SK-N-SH (cell line): ENCODE measurements at regions not wholly inside any gene's neighbourhood (a gene's known extent, or its start where the extent isn't known, plus 50 kb on each side); places are given as distances from the start of the nearest gene placed in this dataset.

Source experiments
- CTCF ChIA-PET: fragments of 300-600, 350-600 bp; formaldehyde crosslinking; extraction: SDS; loops from one replicate; lab custom pipeline; 2021; lab: Yijun Ruan, JAX
- POLR2A ChIA-PET: fragments of 350-600 bp; sonication (Branson Sonifier 250); formaldehyde crosslinking; extraction: SDS; loops from one replicate; lab custom pipeline; 2020; ENCODE audit warnings: antibody characterized with exemption, inconsistent platforms; lab: Yijun Ruan, JAX
- DNase-seq: peaks from one replicate; pipeline ENCODE4 v3.0.0; 2012
- H2AFZ ChIP-seq: fragments of 200-600 bp; sonication (generic); 2 replicates; pipeline ENCODE4 v1.8.1; 2016; ENCODE audit warnings: antibody characterized with exemption, mild to moderate bottlenecking, low read depth
- H3F3A ChIP-seq: fragments of 200-600 bp; sonication (generic); replicated peaks from 2 replicates; pipeline ENCODE3; 2016; ENCODE audit warnings: antibody characterized with exemption, mild to moderate bottlenecking; ENCODE audit not compliant: insufficient read depth
- H3K27ac ChIP-seq, 2 experiments: fragments of 200-500 bp in 1 of 2; fragments of 200-600 bp in 1 of 2; sonication (Bioruptor generic) in 1 of 2; sonication (generic), shearing (Covaris generic) in 1 of 2; 2 replicates each; pipeline versions ENCODE4 v1.5.1 to v1.6.1; 2014 to 2016; ENCODE audit warnings: low read depth in 2 of 2, inconsistent platforms in 1 of 2, low read length in 1 of 2, mild to moderate bottlenecking in 1 of 2, mixed read lengths in 1 of 2
- H3K27me3 ChIP-seq: fragments of 200-600 bp; sonication (generic), shearing (Covaris generic); 2 replicates; pipeline ENCODE4 v1.6.1; 2016; ENCODE audit warnings: mixed run types; ENCODE audit not compliant: insufficient read depth
- H3K36me3 ChIP-seq, 2 experiments: fragments of 200-500 bp in 1 of 2; fragments of 200-600 bp in 1 of 2; sonication (Bioruptor generic) in 1 of 2; sonication (generic) in 1 of 2; replicated peaks in 1 of 2; 2 replicates each; pipeline versions ENCODE3 to v1.5.1; 2014 to 2016; ENCODE audit warnings: low read length in 1 of 2, mild to moderate bottlenecking in 1 of 2; ENCODE audit not compliant: insufficient read depth in 2 of 2, control insufficient read depth in 1 of 2
- H3K4me1 ChIP-seq, 2 experiments: fragments of 200-500 bp in 1 of 2; fragments of 200-600 bp in 1 of 2; sonication (Bioruptor generic) in 1 of 2; sonication (generic), shearing (Covaris generic) in 1 of 2; 2 replicates each; pipeline versions ENCODE4 v1.5.1 to v1.6.1; 2014 to 2016; ENCODE audit warnings: low read depth in 1 of 2, low read length in 1 of 2, mixed run types in 1 of 2; ENCODE audit not compliant: insufficient read depth in 2 of 2, control insufficient read depth in 1 of 2
- H3K4me2 ChIP-seq: fragments of 200-600 bp; sonication (generic), shearing (Covaris generic); 2 replicates; pipeline ENCODE4 v1.6.1; 2017; ENCODE audit warnings: mixed run types
- H3K4me3 ChIP-seq, 2 experiments: fragments of 200-500 bp in 1 of 2; fragments of 200-600 bp in 1 of 2; sonication (Bioruptor generic) in 1 of 2; sonication (generic), shearing (Covaris generic) in 1 of 2; 2 replicates each; pipeline versions ENCODE4 v1.5.1 to v1.8.1; 2014 to 2016; ENCODE audit warnings: low read depth in 2 of 2, inconsistent platforms in 1 of 2, low read length in 1 of 2, mild to moderate bottlenecking in 1 of 2, mixed read lengths in 1 of 2, moderate library complexity in 1 of 2
- H3K79me2 ChIP-seq: fragments of 200-600 bp; sonication (generic); 2 replicates; pipeline ENCODE4 v1.8.1; 2017; ENCODE audit warnings: mild to moderate bottlenecking; ENCODE audit not compliant: insufficient read depth
- H3K9ac ChIP-seq: fragments of 200-600 bp; sonication (generic); 2 replicates; pipeline ENCODE4 v1.6.1; 2017; ENCODE audit warnings: mixed run types
- H3K9me2 ChIP-seq: fragments of 200-600 bp; sonication (generic); 2 replicates; pipeline ENCODE4 v1.6.1; 2017; ENCODE audit warnings: mixed run types
- H3K9me3 ChIP-seq: fragments of 200-600 bp; sonication (generic); 2 replicates; pipeline ENCODE4 v1.6.1; 2017; ENCODE audit warnings: mixed run types, mild to moderate bottlenecking, moderate library complexity
- H4K20me1 ChIP-seq: fragments of 200-600 bp; sonication (generic); 2 replicates; pipeline ENCODE4 v1.6.1; 2017; ENCODE audit warnings: mild to moderate bottlenecking, mixed run types; ENCODE audit not compliant: insufficient read depth
- CHD2 ChIP-seq: fragments of 150-350 bp; IDR thresholded peaks from 2 replicates; pipeline ENCODE4 v1.6.1; 2018; ENCODE audit warnings: low read length; ENCODE audit not compliant: partially characterized antibody
- ELF1 ChIP-seq: IDR thresholded peaks from 2 replicates; pipeline ENCODE4 v1.4.0; 2012
- EZH2phosphoT487 ChIP-seq: fragments of 200-600 bp; sonication (generic); IDR thresholded peaks from 2 replicates; pipeline ENCODE4 v1.6.1; 2017; ENCODE audit warnings: low read depth, mixed run types, mild to moderate bottlenecking, antibody characterized with exemption, moderate library complexity, borderline replicate concordance
- FOXJ3 ChIP-seq: sonication (generic); formaldehyde crosslinking; IDR thresholded peaks from 2 replicates; pipeline ENCODE4 v1.5.1; 2020; ENCODE audit warnings: mild to moderate bottlenecking, missing genetic modification reagents
- IRF3 ChIP-seq: fragments of 150-350 bp; IDR thresholded peaks from 2 replicates; pipeline ENCODE4 v1.6.1; 2016; ENCODE audit warnings: mild to moderate bottlenecking, low read depth, low read length
- NRF1 ChIP-seq: IDR thresholded peaks from 2 replicates; pipeline ENCODE4 v1.6.1; 2012; ENCODE audit warnings: low read depth, mild to moderate bottlenecking, low read length
- RAD21 ChIP-seq: IDR thresholded peaks from 2 replicates; pipeline ENCODE4 v1.6.1; 2012; ENCODE audit warnings: mild to moderate bottlenecking, low read length
- REST ChIP-seq: IDR thresholded peaks from 2 replicates; pipeline ENCODE4 v1.6.1; 2012; ENCODE audit warnings: mild to moderate bottlenecking, low read depth, low read length, moderate library complexity
- RFX5 ChIP-seq: IDR thresholded peaks from 2 replicates; pipeline ENCODE4 v1.6.1; 2012; ENCODE audit warnings: mild to moderate bottlenecking, improper control_type of control experiment, low read length
- SMC3 ChIP-seq: IDR thresholded peaks from 2 replicates; pipeline ENCODE4 v1.6.1; 2012; ENCODE audit warnings: low read depth, low read length, improper control_type of control experiment
- TCF12 ChIP-seq: IDR thresholded peaks from 2 replicates; pipeline ENCODE4 v1.4.0; 2012
- USF2 ChIP-seq: fragments of 150-350 bp; IDR thresholded peaks from 2 replicates; pipeline ENCODE4 v1.6.1; 2017; ENCODE audit warnings: antibody characterized with exemption, low read length, low read depth, borderline replicate concordance
- YY1 ChIP-seq: IDR thresholded peaks from 2 replicates; pipeline ENCODE4 v1.4.0; 2012; ENCODE audit warnings: low read depth, mild to moderate bottlenecking
- ZBTB33 ChIP-seq: IDR thresholded peaks from 2 replicates; pipeline ENCODE4 v1.4.0; 2012; ENCODE audit warnings: low read depth, borderline replicate concordance
- WGBS: methylation state at CpG from one replicate; pipeline ENCODE4 v1.1.6; 2017; ENCODE audit warnings: low lambda C conversion rate; 5-methylcytosine and 5-hydroxymethylcytosine counted together

- POLR2A ChIA-PET = no interaction called here
- no peaks in the 10 kb centered on the region for H3K79me2 ChIP-seq
- CTCF ChIA-PET = interaction anchor here (0.7 to 2.0 kb wide), 3 partner anchors 9 to 379 kb away, joined by 3 to 9 read pairs (median 4); no protein-coding TSS in a partner anchor
Measured at GRCh38 chr1:34363915-34364314, 187.2 kb downstream of the C1orf94 start.

GRCh38 chr1:34364376-34364775, 187.7 kb downstream of the C1orf94 start:
- H3K9me2 ChIP-seq = no peaks in the 10 kb centered on the region
- no peaks in the 10 kb centered on the region for H3K36me3 ChIP-seq
- no peaks in the 10 kb centered on the region for H4K20me1 ChIP-seq
- H3K27me3 ChIP-seq = no peaks in the 10 kb centered on the region
- POLR2A ChIA-PET = no interaction called here
- no peaks in the 10 kb centered on the region for H3K79me2 ChIP-seq
- H3K9me3 ChIP-seq = no peaks in the 10 kb centered on the region
- H3K4me2 ChIP-seq = no peak overlapping the region
- no peak overlapping the region for H3K27ac ChIP-seq
- TF ChIP-seq YY1 (no peak), FOXJ3 (CRISPR knock-in tag) (no peak), RAD21 (no peak)
- TF ChIP-seq, all 33 proteins: peak for 0
- WGBS = 37% methylated on average over 4 of the region's 4 CpGs
- no peaks in the 10 kb centered on the region for H3F3A ChIP-seq
- H3K4me3 ChIP-seq = no peak overlapping the region
- no peak overlapping the region for H3K9ac ChIP-seq
- no peak overlapping the region for H2AFZ ChIP-seq
- H3K4me1 ChIP-seq = peaks cover 0 to 14% of the 10 kb centered on the region in 2 experiments; a peak in 1 of 4 replicates
- CTCF ChIA-PET = interaction anchor here (0.7 to 2.0 kb wide), 4 partner anchors 9 to 379 kb away, joined by 3 to 9 read pairs (median 4); no protein-coding TSS in a partner anchor
- DNase-seq = no peak

More at GRCh38 chr1:34363915-34364314, 187.2 kb downstream of the C1orf94 start:
- no peaks in the 10 kb centered on the region for H3K9me3 ChIP-seq
- no peaks in the 10 kb centered on the region for H4K20me1 ChIP-seq
- no peaks in the 10 kb centered on the region for H3K36me3 ChIP-seq
- no peak overlapping the region for H3K4me3 ChIP-seq
- H3K9ac ChIP-seq = no peak overlapping the region
- no peak overlapping the region for H3K27ac ChIP-seq
- no peak overlapping the region for H3K4me2 ChIP-seq
- DNase-seq = no peak
- no peaks in the 10 kb centered on the region for H3K27me3 ChIP-seq
- no peak for TF ChIP-seq TCF12
- H2AFZ ChIP-seq = no peak overlapping the region
- H3K4me1 ChIP-seq = peaks cover 0 to 14% of the 10 kb centered on the region in 2 experiments; a peak in 1 of 4 replicates
- H3F3A ChIP-seq = no peaks in the 10 kb centered on the region
- no peaks in the 10 kb centered on the region for H3K9me2 ChIP-seq
- WGBS = 17% methylated on average over 4 of the region's 4 CpGs

GRCh38 chr1:34365295-34365694, 188.6 kb downstream of the C1orf94 start:
- Histone ChIP-seq H3K27ac (no peak overlapping the region), H3K4me3 (no peak overlapping the region), H3K27me3 (no peaks in the 10 kb centered on the region), H3F3A (no peaks in the 10 kb centered on the region), H3K9me3 (no peaks in the 10 kb centered on the region), H3K9ac (no peak overlapping the region), H4K20me1 (no peaks in the 10 kb centered on the region), H3K9me2 (no peaks in the 10 kb centered on the region), H3K4me2 (no peak overlapping the region), H3K36me3 (no peaks in the 10 kb centered on the region), H3K4me1 (peaks cover 0 to 14% of the 10 kb centered on the region in 2 experiments; a peak in 1 of 4 replicates), H2AFZ (no peak overlapping the region), H3K79me2 (no peaks in the 10 kb centered on the region)
- CTCF ChIA-PET = interaction anchor here (1.2 to 2.0 kb wide), 2 partner anchors 20 to 378 kb away, joined by 3 to 9 read pairs; no protein-coding TSS in a partner anchor
- POLR2A ChIA-PET = interaction anchor here (0.6 kb wide), 1 partner anchor 121 kb away, joined by 3 read pairs; no protein-coding TSS in a partner anchor
- no peak for DNase-seq
- 11% methylated on average over 1 of the region's 1 CpG for WGBS
- no peak for TF ChIP-seq SMC3
- TF ChIP-seq TCF12 = no peak
- TF ChIP-seq ELF1 = no peak
- no peak for TF ChIP-seq ZBTB33
- no peak for TF ChIP-seq RFX5
- no peak for TF ChIP-seq NRF1
- TF ChIP-seq USF2 = no peak
- no peak for TF ChIP-seq IRF3
- TF ChIP-seq EZH2phosphoT487 = no peak
- no peak for TF ChIP-seq REST
- TF ChIP-seq CHD2 = no peak
